GM12878 (cell line): ENCODE measurements at regions not wholly inside any gene's neighbourhood (a gene's known extent, or its start where the extent isn't known, plus 50 kb on each side); places are given as distances from the start of the nearest gene placed in this dataset.

Experiments
- CBX5 ChIP-seq: sonication (generic); IDR thresholded peaks from 2 replicates; pipeline ENCODE4 v1.6.1; 2016; ENCODE audit warnings: low read depth, moderate library complexity, mild to moderate bottlenecking, inconsistent platforms
- EZH2 ChIP-seq: IDR thresholded peaks from 2 replicates; pipeline ENCODE4 v1.6.1; 2012; ENCODE audit warnings: low read depth, mild to moderate bottlenecking, control low read depth, inconsistent platforms, low read length, borderline replicate concordance; ENCODE audit not compliant: control insufficient read depth
- KDM1A ChIP-seq: fragments of 200-600 bp; sonication (generic); IDR thresholded peaks from 2 replicates; pipeline ENCODE4 v1.6.1; 2016; ENCODE audit warnings: borderline replicate concordance
- SUZ12 ChIP-seq: fragments of 200-600 bp; sonication (generic); IDR thresholded peaks from one replicate; pipeline ENCODE4 v1.6.1; 2018; ENCODE audit warnings: antibody characterized with exemption, mild to moderate bottlenecking; ENCODE audit not compliant: unreplicated experiment
- TF ChIP-seq, protein P1 (sequence below), 3 experiments: IDR thresholded peaks in 2 of 3; conservative IDR thresholded peaks in 1 of 3; 2 replicates each; pipeline ENCODE4 v1.5.1; 2011; ENCODE audit warnings: low read depth in 3 of 3, low read length in 3 of 3, mild to moderate bottlenecking in 3 of 3, control low read depth in 2 of 3, moderate library complexity in 2 of 3, inconsistent platforms in 1 of 3, mixed read lengths in 1 of 3; ENCODE audit not compliant: control insufficient read depth in 2 of 3, insufficient read depth in 1 of 3; ENCODE audit errors: extremely low read depth in 1 of 3

- TF ChIP-seq, protein P1, sequence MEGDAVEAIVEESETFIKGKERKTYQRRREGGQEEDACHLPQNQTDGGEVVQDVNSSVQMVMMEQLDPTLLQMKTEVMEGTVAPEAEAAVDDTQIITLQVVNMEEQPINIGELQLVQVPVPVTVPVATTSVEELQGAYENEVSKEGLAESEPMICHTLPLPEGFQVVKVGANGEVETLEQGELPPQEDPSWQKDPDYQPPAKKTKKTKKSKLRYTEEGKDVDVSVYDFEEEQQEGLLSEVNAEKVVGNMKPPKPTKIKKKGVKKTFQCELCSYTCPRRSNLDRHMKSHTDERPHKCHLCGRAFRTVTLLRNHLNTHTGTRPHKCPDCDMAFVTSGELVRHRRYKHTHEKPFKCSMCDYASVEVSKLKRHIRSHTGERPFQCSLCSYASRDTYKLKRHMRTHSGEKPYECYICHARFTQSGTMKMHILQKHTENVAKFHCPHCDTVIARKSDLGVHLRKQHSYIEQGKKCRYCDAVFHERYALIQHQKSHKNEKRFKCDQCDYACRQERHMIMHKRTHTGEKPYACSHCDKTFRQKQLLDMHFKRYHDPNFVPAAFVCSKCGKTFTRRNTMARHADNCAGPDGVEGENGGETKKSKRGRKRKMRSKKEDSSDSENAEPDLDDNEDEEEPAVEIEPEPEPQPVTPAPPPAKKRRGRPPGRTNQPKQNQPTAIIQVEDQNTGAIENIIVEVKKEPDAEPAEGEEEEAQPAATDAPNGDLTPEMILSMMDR (IDR thresholded peaks at IDR 0.05 in 2 of 3, conservative IDR thresholded peaks at IDR 0.05 in 1 of 3; ENCODE audit: control insufficient read depth in 2 of 3, extremely low read depth in 1 of 3, insufficient read depth in 1 of 3, low read depth in 3 of 3, low read length in 3 of 3): no peak
- TF ChIP-seq KDM1A (no peak), EZH2 (no peak), CBX5 (no peak), SUZ12 (no peak)
Observed at GRCh38 chr6:23559587-23560343, 566.2 kb upstream of the NRSN1 start.
